ENCODE measurements at regions not wholly inside any gene's neighbourhood (a gene's known extent, or its start where the extent isn't known, plus 50 kb on each side); places are given as distances from the start of the nearest gene placed in this dataset.

DNA sequence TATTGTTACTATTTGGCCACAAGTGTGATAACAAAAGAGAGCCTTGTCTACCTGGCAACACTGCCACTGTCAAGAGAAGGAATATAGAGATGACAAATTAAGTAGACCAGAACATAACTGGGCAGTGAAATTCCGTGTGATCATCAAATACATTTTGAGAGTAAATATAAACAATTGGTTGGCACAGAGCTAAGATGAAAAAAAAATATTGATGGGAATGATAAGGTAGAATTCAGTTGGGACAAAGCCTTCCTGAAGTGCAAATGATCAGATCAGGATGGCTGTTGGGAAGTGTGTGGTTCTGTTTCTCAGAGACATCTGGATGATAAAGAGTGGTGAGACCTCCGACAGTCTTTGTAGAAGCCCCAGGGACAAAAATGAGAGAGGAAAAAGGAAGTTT is 205.5 kb upstream of the CAMK1G start:
- H3K9me3 ChIP-seq (ENCODE audit: insufficient read depth, low read depth, low read length): no peaks in the 10 kb centered on the region

GRCh38 chr1:209379280-209379679 is 204.2 kb upstream of the CAMK1G start:
- Histone ChIP-seq H3K4me1 (ENCODE audit: insufficient read depth, low read length, poor library complexity, severe bottlenecking) (no peaks in the 10 kb centered on the region), H3K4me3 (ENCODE audit: low read length, poor library complexity, severe bottlenecking) (no peak overlapping the region), H3K9me3 (ENCODE audit: insufficient read depth, low read depth, low read length) (no peaks in the 10 kb centered on the region), H3K79me2 (ENCODE audit: insufficient read depth, low read length) (no peaks in the 10 kb centered on the region), H3K27me3 (ENCODE audit: insufficient read depth, low read length, poor library complexity, severe bottlenecking) (no peaks in the 10 kb centered on the region), H3K4me2 (ENCODE audit: low read depth, low read length, poor library complexity, severe bottlenecking) (no peak overlapping the region), H3F3A (ENCODE audit: low read depth) (no peaks in the 10 kb centered on the region), H3K9ac (ENCODE audit: low read depth, low read length, poor library complexity, severe bottlenecking) (no peak overlapping the region), H3K9me2 (replicated peaks; ENCODE audit: low read depth, low read length) (no peaks in the 10 kb centered on the region), H4K20me1 (ENCODE audit: insufficient read depth, low read length, poor library complexity, severe bottlenecking) (no peaks in the 10 kb centered on the region), H2AFZ (ENCODE audit: low read length) (no peak overlapping the region), H3K36me3 (ENCODE audit: insufficient read depth, low read length) (no peaks in the 10 kb centered on the region)
- TF ChIP-seq, protein P1, sequence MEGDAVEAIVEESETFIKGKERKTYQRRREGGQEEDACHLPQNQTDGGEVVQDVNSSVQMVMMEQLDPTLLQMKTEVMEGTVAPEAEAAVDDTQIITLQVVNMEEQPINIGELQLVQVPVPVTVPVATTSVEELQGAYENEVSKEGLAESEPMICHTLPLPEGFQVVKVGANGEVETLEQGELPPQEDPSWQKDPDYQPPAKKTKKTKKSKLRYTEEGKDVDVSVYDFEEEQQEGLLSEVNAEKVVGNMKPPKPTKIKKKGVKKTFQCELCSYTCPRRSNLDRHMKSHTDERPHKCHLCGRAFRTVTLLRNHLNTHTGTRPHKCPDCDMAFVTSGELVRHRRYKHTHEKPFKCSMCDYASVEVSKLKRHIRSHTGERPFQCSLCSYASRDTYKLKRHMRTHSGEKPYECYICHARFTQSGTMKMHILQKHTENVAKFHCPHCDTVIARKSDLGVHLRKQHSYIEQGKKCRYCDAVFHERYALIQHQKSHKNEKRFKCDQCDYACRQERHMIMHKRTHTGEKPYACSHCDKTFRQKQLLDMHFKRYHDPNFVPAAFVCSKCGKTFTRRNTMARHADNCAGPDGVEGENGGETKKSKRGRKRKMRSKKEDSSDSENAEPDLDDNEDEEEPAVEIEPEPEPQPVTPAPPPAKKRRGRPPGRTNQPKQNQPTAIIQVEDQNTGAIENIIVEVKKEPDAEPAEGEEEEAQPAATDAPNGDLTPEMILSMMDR (conservative IDR thresholded peaks at IDR 0.05; ENCODE audit: low read length): no peak
- no peak for TF ChIP-seq EZH2phosphoT487 (IDR thresholded peaks at IDR 0.05; ENCODE audit: borderline replicate concordance)

More for the DNA sequence above, 205.5 kb upstream of the CAMK1G start:
- H3K4me2 ChIP-seq (ENCODE audit: low read depth, low read length, poor library complexity, severe bottlenecking): no peak overlapping the region
- no peaks in the 10 kb centered on the region for H3K9me2 ChIP-seq (replicated peaks; ENCODE audit: low read depth, low read length)
- H4K20me1 ChIP-seq (ENCODE audit: insufficient read depth, low read length, poor library complexity, severe bottlenecking): no peaks in the 10 kb centered on the region
- H3F3A ChIP-seq (ENCODE audit: low read depth): no peaks in the 10 kb centered on the region
- TF ChIP-seq EZH2phosphoT487 (IDR thresholded peaks at IDR 0.05; ENCODE audit: borderline replicate concordance): no peak
- TF ChIP-seq, protein P1 (conservative IDR thresholded peaks at IDR 0.05; ENCODE audit: low read length): no peak
- no peaks in the 10 kb centered on the region for H3K79me2 ChIP-seq (ENCODE audit: insufficient read depth, low read length)
- no peak overlapping the region for H3K4me3 ChIP-seq (ENCODE audit: low read length, poor library complexity, severe bottlenecking)
- H3K9ac ChIP-seq (ENCODE audit: low read depth, low read length, poor library complexity, severe bottlenecking): no peak overlapping the region
- no peaks in the 10 kb centered on the region for H3K27me3 ChIP-seq (ENCODE audit: insufficient read depth, low read length, poor library complexity, severe bottlenecking)
- no peaks in the 10 kb centered on the region for H3K4me1 ChIP-seq (ENCODE audit: insufficient read depth, low read length, poor library complexity, severe bottlenecking)
- no peak overlapping the region for H2AFZ ChIP-seq (ENCODE audit: low read length)
- H3K36me3 ChIP-seq (ENCODE audit: insufficient read depth, low read length): no peaks in the 10 kb centered on the region

- H3K4me1 ChIP-seq (ENCODE audit: insufficient read depth, low read length, poor library complexity, severe bottlenecking): no peaks in the 10 kb centered on the region
- no peaks in the 10 kb centered on the region for H3F3A ChIP-seq (ENCODE audit: low read depth)
- no peaks in the 10 kb centered on the region for H3K9me2 ChIP-seq (replicated peaks; ENCODE audit: low read depth, low read length)
- no peaks in the 10 kb centered on the region for H3K9me3 ChIP-seq (ENCODE audit: insufficient read depth, low read depth, low read length)
- TF ChIP-seq EZH2phosphoT487 (IDR thresholded peaks at IDR 0.05; ENCODE audit: borderline replicate concordance): no peak
- TF ChIP-seq, protein P1 (conservative IDR thresholded peaks at IDR 0.05; ENCODE audit: low read length): no peak
- no peaks in the 10 kb centered on the region for H3K79me2 ChIP-seq (ENCODE audit: insufficient read depth, low read length)
- no peaks in the 10 kb centered on the region for H3K27me3 ChIP-seq (ENCODE audit: insufficient read depth, low read length, poor library complexity, severe bottlenecking)
- no peak overlapping the region for H2AFZ ChIP-seq (ENCODE audit: low read length)
- no peaks in the 10 kb centered on the region for H3K36me3 ChIP-seq (ENCODE audit: insufficient read depth, low read length)
- no peak overlapping the region for H3K9ac ChIP-seq (ENCODE audit: low read depth, low read length, poor library complexity, severe bottlenecking)
- no peak overlapping the region for H3K4me3 ChIP-seq (ENCODE audit: low read length, poor library complexity, severe bottlenecking)
- H4K20me1 ChIP-seq (ENCODE audit: insufficient read depth, low read length, poor library complexity, severe bottlenecking): no peaks in the 10 kb centered on the region
- no peak overlapping the region for H3K4me2 ChIP-seq (ENCODE audit: low read depth, low read length, poor library complexity, severe bottlenecking)
These were observed 203.1 kb upstream of the CAMK1G start for GRCh38 chr1:209380420-209380819.

Data from Loucy (cell line).